ENCODE measurements at regions not wholly inside any gene's neighbourhood (a gene's known extent, or its start where the extent isn't known, plus 50 kb on each side); places are given as distances from the start of the nearest gene placed in this dataset.

- no peak for TF ChIP-seq CTCF (IDR thresholded peaks at IDR 0.05)
- TF ChIP-seq POLR2A (IDR thresholded peaks at IDR 0.05): no peak
Measured at GRCh38 chr10:33889371-33889770, 554.9 kb upstream of the NRP1 start.

All from adrenal gland (tissue), 5 donors.